Cardiac septum (tissue), 1 donor: ENCODE measurements at regions not wholly inside any gene's neighbourhood (a gene's known extent, or its start where the extent isn't known, plus 50 kb on each side); places are given as distances from the start of the nearest gene placed in this dataset.
"Not testable (repeated sequence)": the region's sequence is repeated elsewhere in the genome, so short reads cannot be mapped to it uniquely, and the experiment has no call there.

Experiments used
- DNase-seq: peaks from one replicate; pipeline ENCODE4 v3.0.0-alpha.2; 2020; ENCODE audit warnings: low spot score
- intact Hi-C: fragments of 100-400 bp; cut with DNase I; formaldehyde crosslinking; loops from one replicate; pipeline ENCODE4 v1.14.0; 2022
- donor health status: DM: no; HTN: no; CAD: no.

DNA sequence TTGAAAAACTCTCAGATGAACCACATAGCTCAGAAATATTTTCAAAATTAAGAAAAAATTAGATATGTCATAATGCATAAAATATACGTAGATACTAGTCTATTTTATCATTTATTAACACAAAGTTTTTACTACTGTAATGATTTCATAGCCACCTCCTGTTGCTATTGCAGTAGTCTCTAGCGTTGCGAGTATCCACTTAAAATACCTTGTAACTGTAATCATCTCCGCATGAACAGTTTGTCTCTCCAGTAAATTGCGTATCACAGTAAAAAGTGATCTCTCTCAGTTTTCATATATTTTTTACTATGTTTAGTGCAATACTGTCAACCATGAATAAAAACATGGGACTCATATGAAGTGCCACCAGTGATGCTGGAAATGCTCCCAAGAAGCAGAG is 417.9 kb upstream of the ZNF462 start:
- intact Hi-C loops: no loop called here
- DNase-seq: no peak

DNA sequence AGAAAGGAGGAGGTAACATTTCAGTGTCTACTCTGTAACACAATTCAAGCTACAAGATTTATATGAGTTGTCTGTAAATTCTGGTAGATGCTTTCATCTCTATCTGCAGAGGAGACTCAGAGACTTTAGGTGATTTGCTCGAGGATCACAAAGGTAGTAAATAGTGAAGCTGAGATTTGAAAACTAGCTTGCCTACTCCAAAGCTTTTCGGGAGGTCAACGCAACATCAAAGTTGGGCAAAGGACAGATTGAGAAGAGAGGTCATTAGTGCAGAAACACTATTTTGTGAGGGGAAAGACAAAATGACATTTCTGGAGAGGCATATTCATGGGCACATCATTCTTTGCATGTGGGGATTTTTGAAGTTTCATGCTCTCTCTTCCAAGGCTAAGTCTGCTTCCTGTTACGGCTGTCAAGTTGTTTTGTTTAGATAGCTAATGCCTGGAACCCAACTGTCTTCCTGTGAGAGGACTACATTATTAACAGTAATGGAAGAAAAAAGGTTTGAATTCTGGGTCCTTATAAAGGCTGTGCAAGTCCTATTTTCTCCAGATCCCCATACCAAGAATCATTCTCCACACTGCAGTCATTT is 413.5 kb upstream of the ZNF462 start:
- intact Hi-C loops: no loop called here
- no peak for DNase-seq

DNA sequence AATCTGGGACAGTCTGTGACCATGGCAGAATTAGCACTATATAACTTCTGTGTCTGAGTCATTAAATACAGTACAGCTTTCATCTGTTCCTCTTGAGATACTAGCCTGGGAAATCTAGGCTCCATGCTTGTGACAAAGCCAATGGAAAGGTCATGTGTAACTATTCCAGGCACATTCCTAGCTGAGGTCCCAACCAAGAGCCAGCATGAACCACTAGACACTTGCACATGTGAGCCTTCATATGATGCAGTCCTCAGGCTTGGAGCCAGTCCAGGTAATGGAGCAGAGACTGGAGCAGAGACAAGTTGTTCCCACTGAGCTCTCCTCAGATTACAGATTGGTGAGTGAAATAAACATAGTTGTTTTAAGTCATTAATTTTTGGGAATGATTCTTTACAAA is 412.4 kb upstream of the ZNF462 start:
- DNase-seq: no peak
- intact Hi-C loops: no loop called here

DNA sequence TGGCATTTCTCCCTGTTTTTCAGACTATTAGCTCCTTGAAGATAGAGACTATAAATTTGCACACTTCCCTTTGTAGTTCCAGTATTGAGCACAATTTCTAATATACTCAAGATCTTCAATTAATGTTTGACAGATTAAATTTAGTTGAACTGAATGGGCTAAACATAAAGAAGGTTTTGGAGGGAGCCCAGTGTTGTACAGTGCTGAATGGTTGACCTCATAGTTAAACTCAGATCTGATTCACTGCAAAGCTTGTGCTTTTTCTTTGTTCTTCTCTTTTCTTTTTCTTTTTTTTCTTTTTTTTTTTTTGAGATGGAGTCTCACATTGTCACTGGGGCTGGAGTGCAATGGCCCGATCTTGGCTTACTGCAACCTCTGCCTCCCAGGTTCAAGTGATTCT is 411.7 kb upstream of the ZNF462 start:
- intact Hi-C loops: no loop called here
- no peak for DNase-seq

DNA sequence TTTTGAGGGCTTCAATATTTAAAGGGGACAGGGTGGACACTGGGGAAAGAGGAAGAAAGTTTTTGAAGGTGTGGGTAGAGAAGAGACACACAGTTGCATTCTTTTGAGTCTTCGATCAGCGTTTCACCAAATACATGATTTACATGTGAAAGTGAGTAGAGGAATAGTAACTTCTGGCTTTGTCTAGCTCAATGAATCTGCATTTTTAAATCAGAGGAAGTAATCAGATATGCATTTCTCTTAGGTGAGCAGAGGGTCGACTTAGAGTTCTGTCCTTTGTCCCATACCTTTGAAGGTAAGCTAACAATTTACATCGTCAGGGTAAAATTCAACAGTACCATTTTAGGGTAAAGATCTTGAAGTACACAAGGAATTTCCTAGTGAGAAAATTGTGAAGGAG is 406.4 kb upstream of the ZNF462 start:
- intact Hi-C loops: no loop called here
- DNase-seq: no peak

DNA sequence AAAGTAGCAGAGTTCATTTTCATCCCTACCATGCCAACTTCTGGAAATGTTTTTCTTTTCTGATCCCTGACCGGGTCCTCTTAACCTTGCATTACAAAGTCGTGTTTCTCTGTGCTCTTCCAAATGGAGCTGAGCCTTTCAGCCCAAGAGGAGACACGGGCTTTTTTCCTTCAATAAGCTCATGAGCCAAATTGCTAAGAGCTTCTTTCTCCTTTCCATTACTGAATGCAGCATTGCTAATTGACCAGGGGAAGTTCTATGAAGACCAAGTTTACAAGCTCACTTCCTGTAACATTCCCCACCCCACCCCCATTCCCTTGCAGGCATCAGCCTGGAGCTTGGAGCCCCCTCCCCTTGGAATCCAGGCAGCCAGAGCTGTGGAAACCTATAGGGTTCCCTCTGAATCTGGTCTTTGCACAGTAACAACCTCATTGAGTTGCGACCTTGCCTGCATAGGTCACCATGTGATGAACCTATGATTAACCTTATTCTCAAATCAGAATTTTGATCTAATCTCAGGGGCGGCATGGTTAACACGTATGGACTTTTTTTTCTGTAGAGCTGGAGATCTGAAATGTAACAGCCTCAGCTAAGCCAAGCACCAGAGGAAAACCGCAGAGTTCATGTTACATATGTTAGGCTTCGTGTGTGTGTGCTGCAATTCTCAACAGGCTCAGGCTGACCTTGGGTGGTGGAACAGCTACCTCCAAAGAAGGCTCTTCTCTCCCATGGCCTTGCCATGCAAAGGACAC is 395.7 kb upstream of the ZNF462 start:
- intact Hi-C loops: no loop called here
- no peak for DNase-seq

DNA sequence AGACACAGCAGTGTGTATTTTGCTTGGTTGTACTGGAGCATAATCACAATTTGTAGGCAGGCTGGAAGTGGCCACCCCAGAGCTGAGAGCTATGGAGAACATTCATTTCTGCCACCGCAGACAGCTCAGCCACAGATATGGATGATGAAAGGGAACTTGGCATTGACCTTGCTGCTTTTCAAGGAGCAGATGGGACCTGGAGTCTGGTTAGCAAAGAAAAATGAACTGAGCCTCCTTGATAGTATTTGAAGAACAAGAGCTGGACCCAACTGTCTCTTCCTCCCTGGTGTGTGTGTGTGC is 395.2 kb upstream of the ZNF462 start:
- intact Hi-C loops: no loop called here
- DNase-seq: no peak

DNA sequence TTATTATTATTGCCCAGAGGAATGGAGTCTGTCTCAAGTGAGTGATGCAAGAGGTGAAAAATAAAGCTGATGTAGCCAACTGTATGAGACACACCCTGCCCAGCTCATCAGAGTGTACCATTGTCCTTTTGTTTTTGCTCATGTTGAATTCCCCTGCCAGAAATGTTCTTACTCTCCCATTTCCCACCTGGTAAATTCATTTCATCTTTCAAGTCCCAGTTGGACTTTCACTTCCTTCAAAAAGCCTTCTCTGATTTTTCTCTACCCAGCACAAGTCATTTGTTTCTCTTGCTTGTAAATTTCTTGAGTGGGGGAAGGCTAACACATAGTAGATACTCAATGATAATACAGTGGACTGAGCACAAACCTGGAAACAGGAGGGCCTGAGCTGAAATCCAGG is 394.5 kb upstream of the ZNF462 start:
- no peak for DNase-seq

DNA sequence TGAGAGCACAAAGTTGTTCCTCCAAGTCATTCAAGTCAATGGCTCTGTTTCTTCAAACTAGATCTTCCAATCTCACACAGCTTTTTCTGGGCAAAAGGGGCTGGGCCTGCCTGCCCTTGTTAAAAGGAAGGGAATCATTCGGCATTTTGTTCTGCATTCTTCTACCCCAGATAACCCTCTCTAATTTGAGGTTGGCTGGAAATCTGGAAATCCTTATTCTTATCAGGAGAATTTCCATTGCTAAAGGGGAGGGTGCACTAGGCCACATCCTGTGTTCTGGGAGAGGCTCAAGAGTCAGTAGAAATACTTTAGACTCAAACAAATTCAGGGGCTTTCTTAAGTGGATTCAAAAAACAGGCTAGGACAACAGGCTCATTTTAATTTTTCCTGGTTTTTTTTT is 384.7 kb upstream of the ZNF462 start:
- no peak for DNase-seq
- intact Hi-C loops: no loop called here

More for the DNA sequence above, 394.5 kb upstream of the ZNF462 start:
- intact Hi-C loops: no loop called here

DNA sequence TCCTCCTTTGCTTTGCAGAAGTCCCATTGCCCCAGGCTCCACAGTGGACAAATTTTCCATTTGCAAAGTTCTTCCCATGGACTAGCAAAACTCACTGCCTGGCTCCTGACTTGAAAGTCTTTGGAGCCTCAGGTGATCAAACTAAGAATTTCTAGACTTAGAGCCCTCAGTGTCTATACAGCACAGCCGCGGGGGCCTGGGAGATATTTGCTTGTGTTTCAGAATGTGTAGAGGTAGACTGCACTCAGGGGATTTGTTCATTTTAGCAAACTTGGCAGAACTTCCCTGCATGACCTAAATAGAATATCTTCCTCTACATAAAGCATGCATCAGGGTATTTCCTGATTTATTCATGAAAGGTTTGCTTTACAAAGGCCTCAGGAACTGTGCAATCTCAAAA is 384.2 kb upstream of the ZNF462 start:
- no peak for DNase-seq
- intact Hi-C loops: no loop called here

DNA sequence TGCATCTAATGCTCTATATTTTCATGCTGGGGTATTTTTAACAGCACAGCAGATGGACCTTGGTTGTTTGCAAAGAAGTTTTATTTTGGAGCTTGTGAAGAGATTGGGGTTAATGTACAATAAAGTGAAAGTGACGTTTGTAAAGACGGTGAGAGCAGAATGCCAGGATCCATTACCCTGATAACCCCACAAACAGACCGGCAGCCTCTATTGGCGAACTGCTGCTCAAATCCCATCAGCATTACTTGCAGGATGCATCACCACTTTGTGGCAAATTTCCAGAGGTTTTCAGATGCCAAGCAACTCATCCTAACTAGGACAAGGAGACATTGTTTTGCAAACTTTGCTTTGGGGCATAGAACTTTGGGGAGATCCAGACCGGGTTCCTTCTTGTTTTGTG is 383.3 kb upstream of the ZNF462 start:
- DNase-seq: no peak

DNA sequence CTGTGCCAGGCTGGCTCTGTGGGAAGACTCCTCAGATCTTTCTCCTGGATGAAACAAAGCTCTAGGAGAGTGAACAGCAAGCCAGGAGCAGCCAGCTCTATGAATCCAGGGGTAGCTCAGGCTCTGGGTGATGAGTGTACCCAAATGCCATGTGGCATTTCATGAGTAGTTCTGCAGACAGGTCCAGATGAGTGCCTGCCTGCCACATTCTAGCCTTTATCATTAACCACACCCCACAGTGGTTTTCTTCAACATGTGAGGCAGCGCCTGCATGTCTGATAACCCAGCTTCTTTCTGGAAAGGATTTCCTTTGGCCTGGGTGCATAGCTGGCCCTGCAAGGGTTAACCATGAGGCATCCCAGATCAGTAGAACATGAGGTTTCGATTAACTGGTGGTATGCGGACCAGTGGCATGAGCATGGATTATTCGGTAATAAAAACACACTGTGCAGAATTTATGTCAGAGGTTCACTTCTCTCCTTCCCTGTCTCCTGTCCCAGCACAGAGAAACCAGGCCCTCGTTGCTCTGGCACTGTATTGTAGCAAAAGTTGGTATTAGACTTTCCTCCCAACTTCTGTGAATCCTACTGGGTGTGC is 381.9 kb upstream of the ZNF462 start:
- intact Hi-C loops: no loop called here
- no peak for DNase-seq

More for the DNA sequence above, 383.3 kb upstream of the ZNF462 start:
- intact Hi-C loops: no loop called here

DNA sequence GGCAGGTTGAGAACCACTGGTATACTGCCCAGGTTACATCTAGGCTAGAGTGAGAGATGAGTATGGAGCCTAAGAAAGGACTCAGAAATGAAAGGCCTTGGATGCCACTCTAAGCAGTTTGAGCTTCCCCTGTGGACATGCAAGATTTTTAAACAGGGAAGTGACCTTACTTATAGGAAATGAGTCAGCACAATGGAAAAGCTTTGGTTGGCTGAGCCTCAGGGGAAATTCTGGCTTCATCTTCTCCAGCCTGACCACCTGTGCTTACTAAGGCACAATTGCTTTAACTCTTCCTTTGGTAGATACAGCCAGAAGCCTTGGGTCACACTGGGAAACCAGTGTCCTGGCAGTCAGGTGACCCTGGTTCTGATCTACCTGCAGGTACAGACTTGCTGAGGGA is 380.2 kb upstream of the ZNF462 start:
- no peak for DNase-seq
- intact Hi-C loops: no loop called here

DNA sequence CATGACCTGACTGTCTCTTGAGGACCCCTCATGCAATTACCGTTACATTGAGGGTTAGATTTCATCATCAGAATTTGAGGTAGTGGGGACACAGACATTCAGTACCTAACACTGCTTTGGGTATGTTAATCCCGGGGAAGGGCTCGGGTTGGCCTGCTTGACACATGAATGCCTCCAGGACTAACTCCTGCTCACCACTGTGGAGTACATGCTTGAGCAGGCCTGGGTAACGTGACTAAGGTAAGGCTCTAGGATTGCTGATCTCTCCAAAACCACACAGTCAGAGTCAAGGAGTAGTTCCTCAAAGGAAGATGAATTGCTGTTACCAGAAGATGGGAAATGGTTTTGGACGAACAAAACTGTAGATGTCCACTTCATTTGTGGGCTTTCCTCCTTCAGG is 376.3 kb upstream of the ZNF462 start:
- intact Hi-C loops: no loop called here
- DNase-seq: no peak

DNA sequence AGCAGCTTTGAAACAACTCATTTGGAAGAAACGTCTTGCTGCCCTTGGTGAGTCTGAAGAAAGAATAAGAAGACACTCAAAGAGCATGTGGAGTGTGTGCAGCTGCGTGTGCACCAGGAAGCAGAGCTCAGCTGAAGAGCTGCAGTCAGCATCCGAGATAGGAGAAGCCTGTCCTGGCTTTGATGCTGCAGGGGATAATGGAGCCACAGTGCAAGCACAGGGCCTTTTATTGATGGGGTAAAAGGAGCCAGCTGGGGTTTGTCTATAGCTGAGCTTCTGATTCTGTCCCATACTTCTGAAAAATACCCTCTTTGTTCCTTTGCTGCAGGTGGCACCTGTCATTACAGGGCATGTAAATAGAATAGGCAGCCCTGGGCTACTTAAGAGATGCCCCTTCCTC is 375.7 kb upstream of the ZNF462 start:
- intact Hi-C loops: no loop called here
- no peak for DNase-seq

DNA sequence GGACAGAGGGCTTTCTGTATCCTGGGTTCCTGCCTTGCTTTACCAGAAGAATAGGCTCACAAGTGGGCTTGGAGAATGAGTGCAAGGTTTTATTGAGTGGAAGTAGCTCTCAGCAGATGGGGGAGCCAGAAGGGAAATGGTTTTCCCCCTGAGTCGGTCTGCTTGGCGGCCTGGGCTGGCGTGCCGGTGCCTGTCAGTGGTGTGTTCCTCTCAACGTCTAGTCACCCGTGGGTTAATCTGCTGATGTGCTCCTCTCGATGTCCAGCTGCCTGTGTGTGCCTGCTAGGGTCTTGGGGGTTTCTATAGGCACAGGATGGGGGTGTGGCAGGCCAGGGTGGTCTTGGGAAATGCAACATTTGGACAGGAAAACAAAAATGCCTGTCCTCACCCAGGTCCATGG is 370.8 kb upstream of the ZNF462 start:
- DNase-seq, intact Hi-C loops: not testable (repeated sequence)

DNA sequence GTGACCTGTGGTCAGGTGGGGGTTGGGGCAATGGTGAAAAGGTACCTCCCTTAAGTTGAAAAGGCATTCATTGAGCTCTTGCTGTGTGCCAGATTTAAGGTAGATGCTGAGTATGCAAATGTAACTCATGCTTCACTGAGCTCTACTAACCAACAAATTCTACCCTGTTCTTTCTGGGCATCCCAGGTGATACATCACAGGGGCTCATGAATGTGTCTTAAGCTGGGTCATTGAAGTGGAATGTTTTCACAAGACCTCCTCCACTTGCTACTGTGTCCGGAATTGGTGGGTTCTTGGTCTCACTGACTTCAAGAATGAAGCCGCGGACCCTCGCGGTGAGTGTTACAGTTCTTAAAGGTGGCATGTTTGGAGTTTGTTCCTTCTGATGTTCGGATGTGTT is 362.8 kb upstream of the ZNF462 start:
- intact Hi-C loops: no loop called here
- no peak for DNase-seq

DNA sequence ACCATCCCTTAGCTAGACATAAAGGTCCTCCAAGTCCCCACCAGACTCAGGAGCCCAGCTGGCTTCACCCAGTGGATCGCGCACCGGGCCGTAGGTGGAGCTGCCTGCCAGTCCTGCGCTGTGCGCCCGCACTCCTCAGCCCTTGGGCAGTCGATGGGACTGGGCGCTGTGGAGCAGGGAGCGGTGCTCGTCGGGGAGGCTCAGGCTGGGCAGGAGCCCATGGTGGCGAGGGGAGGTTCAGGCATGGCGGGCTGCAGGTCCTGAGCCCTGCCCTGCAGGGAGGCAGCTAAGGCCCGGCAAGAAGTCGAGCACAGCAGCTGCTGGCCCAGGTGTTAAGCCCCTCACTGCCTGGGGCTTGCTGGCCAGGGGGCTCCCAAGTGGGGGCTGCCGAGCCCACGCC is 361.8 kb upstream of the ZNF462 start:
- DNase-seq, intact Hi-C loops: not testable (repeated sequence)

DNA sequence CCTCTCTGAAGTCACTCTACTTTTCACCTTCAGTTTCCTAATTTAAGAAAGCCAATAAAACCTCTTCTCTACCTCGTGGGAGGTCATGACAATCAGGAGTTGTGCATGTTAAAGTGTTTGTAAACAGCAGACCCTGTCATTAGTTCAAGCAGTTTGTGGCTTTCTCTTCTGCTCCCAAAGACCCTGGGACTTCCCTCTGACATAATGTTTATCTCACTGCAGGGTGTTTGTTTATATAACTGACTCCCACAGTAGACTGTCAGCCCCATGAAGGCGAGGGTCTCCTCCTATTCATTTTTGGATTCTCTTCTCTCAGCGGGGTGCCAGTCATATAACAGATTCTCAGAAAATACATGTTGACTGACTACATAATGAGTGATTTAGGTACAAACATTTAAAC is 360.0 kb upstream of the ZNF462 start:
- no peak for DNase-seq
- intact Hi-C loops: no loop called here

DNA sequence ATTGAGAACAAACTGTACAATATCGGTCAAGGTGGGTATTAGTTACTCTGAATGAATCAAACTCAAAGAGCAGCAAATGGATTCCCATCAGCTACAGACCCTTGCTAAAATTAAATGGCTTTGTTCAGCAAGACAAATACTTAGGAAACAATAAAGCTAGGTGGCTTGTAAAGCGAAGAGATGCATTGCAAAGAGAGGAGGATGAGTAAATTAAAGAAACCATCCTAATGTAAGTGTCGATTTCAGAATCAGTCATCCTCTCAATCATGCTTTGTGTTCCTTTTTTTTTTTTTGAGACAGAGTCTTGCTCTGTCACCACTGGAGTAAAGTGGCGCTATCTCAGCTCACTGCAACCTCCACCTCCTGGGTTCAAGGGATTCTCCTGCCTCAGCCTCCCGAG is 359.2 kb upstream of the ZNF462 start:
- intact Hi-C loops: no loop called here
- no peak for DNase-seq

DNA sequence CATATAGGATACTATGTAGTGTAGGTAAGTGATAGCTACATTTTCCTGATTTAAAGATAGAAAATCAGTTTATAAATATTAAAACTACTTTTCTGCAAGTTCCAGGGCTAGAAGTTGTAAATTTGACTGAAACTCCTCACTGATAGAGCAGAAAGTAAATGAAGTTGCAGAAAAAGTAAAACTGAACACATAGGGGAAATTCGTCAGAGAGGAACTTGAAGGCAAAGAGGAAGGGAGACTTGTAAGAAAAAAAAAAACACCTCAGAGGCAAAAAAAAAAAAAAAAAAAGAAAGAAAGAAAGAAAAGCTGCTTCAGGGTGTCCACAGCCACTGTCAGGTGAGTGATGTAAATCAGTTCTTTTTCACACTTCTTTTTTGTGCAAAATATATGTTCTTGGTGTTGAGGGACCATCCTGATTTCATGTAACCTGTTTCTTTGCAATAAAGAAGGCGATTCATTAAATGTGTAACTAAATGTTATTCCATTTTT is 336.2 kb upstream of the ZNF462 start:
- no peak for DNase-seq
- intact Hi-C loops: no loop called here
